ENCODE measurements at regions not wholly inside any gene's neighbourhood (a gene's known extent, or its start where the extent isn't known, plus 50 kb on each side); places are given as distances from the start of the nearest gene placed in this dataset.
"Not testable (repeated sequence)": the region's sequence is repeated elsewhere in the genome, so short reads cannot be mapped to it uniquely, and the experiment has no call there.

DNA sequence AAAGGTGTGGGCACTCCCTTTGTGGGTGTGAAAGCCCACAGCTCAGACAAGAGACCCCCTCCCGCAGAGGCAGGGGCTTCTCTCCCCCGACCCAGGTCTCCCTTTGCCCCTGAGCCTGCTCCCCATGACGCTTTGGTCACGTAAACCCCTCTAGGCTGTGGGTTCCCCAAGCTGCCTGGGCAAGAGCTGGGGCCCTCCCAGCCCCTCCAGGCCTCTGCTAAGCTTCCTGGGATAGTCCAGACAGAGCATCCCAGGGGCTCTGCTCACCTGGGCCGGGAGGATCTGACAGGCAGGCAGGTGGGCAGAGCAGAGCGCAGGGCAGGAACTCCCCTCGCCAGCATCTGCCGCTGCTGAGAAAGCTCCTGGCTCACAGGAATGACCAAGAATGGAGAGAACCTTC lies 177.3 kb downstream of the BANP start:
- no peak for DNase-seq

- not testable (repeated sequence) for DNase-seq
These were observed 177.9 kb downstream of the BANP start for GRCh38 chr16:88129133-88129532.

DNA sequence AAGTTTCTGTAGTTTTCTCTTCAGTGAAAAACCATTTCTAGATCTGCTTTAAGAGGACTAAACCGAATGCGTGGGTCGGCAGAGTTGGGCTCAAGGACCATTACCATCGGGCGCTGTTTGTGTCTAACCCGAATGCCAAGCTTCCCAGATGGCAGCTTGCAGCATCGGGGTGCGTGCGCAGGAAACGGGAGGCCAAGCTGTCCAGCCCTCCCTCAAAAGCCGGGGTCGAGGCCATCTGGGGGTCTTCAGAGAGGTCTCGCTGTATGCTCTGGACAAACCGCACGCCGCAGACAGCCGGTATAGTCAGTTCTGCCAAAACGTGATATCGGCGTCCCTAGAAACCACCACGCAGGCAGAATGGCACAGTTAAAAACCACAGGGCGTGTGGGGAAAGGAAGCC lies 178.8 kb downstream of the BANP start:
- no peak for DNase-seq

- no peak for DNase-seq
These were observed 179.4 kb downstream of the BANP start for GRCh38 chr16:88130681-88131080.

GRCh38 chr16:88131256-88131655 lies 180.0 kb downstream of the BANP start:
- DNase-seq: no peak

GRCh38 chr16:88131966-88132365 lies 180.7 kb downstream of the BANP start:
- no peak for DNase-seq

DNA sequence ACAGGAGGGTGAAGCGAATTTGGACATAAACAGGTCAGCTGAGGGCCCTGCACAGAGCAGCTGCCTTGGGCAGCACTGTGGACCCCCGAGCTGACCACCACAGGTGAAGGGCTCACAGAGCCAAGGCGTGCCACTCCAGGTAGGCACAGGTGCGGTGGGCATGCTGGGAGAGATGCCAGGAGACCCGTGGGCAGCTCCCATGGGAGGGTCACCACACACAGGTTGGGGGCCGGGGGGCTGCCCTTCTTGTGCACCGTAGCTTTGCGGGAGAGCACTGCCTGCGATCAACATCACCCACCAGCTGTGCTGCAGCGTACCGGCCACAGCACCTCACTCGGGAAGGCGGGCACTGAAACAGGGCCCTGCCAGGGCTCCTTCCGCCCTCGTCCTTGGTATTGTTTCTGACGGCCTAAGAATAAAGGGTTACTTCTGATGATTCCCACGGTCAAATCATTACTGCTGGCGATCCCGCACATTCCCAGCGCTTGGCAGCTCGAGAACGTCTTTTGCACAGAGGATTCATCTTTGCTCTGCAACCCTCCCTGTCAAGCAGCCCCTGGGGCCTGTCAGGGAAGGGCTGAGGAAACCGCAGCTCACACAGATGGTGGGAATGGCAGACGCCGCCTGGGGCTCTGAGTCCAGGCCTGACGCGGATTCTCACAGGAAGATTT lies 181.7 kb downstream of the BANP start:
- no peak for DNase-seq

GRCh38 chr16:88133507-88133843 lies 182.2 kb downstream of the BANP start:
- DNase-seq: no peak

DNA sequence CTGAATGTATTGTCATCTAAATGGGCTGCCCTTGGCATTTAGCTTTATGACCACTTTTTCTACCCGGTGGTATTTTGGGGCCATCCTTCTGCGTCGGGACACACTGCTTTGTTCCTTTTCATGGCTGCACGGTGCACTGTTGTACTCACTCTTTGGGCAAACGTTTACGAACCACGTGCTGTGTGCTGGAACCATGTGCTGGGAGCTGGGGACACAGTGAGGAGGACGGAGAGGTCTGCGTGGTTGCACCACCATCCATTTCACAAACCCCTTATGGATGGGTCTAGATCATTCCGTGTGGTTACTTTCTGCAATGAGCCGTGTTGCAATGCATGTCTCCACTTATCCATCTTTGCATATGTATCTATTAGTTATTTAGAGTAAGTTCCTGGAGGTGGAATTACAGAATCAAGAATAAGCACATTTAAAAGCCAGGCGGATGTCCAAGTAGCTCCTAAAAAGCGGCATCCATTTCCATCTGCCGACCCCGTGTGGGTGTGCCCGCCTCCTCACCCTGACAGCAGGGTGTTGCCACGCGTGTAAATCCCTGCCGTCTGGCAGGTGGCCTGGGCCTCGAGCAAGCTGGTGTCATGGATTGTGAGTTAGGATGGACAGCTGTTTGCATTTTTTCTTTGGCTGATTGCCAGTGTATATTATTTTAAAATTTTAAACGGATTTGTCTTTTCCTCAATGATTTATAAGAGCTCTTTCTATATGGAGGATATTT lies 183.1 kb downstream of the BANP start:
- DNase-seq: not testable (repeated sequence)

DNA sequence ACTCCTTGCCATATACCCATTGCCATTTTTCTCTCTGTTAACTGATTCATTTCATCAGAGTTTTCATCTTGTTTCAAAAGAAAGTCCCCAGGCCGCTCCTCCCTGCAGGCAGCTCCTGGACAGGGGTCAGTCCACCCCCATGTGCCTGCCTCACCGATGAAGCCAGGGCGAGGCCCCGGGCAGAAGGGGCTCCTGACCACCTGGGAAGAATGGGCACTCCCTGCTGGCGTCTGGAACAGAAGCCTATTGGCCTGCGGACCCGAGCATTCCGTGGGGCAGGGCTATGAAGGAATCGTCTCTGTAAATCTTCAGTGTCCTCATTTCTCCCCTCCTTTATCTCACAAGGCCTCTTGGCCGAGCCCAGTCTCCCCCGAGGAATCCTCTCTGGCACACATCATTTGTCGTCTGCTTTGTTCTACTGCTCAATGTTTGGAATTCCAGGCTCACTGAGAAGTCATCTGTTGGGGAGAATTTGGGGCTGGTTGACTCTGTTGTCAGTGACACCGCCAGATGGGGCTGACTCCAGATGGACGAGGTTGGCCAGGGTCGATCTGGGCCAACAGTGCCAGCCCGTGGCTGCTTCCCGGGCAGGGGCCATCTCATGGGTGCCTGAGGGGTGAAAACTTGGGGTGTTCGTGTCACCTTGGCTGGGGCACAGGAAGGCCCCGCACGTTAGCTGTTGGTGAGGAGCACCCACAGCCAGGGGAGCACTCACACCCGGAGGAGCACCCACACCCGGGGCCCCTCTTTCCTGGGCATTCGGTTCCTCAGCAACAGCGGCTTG lies 183.9 kb downstream of the BANP start:
- not testable (repeated sequence) for DNase-seq

DNA sequence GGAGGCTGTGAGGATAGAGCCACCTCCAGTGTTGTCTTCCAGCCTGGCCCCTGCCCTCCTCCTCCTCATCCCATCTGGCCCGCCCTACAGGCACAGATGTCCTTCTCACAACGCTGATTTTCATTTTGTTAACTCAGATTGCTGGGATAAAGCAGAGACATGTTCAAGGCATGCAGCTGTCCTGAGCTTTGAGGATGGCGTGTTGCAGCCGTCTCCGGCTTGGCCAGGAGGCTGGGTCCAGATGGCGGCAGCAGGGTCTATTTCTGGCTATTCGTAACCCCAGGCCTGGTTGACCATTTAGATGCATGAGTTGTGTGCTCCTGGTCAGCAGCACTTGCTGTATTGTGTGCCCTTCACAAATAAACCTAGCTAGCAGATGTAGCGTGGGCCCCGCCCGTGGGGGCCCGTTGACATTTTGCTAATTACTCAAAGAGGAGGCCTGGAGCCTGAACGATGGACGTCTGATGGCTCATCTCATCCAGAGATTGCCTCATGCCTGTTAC lies 185.0 kb downstream of the BANP start:
- not testable (repeated sequence) for DNase-seq

- DNase-seq: not testable (repeated sequence)
These were observed 185.7 kb downstream of the BANP start for GRCh38 chr16:88136939-88137338.

DNA sequence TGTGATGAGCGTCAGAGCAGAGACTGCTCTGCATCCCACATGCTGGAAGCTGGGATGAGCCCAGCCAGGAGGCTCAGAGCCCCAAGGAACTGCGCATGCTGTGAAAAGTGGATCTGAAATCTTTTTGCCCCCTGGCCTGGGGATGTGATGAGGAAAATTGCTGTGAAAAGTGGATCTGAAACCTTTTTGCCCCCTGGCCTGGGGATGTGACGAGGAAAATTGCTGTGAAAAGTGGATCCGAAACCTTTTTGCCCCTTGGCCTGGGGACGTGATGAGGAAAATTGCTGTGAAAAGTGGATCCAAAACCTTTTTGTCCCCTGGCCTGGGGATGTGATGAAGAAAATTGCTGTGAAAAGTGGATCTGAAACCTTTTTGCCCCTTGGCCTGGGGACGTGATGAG lies 187.9 kb downstream of the BANP start:
- not testable (repeated sequence) for DNase-seq

GRCh38 chr16:88140195-88140594 lies 189.0 kb downstream of the BANP start:
- not testable (repeated sequence) for DNase-seq

DNA sequence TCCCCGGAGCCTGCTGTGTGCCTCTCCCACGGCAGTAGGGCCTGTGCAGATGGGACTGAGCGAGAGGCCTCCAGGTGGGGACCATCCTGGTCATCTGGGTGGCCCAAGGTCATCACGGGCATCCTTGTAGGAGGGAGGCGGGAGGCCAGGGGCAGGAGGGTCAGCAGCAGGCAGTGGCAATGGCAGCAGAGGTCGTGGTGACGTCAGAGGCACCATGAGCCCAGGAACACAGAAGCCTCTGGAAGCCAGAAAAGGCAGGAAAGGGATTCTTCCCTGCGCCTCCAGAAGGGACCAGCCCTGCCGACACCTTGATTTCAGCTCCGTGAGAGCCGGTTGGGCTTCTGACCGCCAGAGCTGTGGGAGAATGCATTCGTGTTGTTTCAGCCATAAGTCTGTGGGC lies 190.3 kb downstream of the BANP start:
- DNase-seq: no peak

- DNase-seq: peak in 1 of 3 experiments; percentile 1
These were observed 191.1 kb downstream of the BANP start for GRCh38 chr16:88142056-88142935.

DNA sequence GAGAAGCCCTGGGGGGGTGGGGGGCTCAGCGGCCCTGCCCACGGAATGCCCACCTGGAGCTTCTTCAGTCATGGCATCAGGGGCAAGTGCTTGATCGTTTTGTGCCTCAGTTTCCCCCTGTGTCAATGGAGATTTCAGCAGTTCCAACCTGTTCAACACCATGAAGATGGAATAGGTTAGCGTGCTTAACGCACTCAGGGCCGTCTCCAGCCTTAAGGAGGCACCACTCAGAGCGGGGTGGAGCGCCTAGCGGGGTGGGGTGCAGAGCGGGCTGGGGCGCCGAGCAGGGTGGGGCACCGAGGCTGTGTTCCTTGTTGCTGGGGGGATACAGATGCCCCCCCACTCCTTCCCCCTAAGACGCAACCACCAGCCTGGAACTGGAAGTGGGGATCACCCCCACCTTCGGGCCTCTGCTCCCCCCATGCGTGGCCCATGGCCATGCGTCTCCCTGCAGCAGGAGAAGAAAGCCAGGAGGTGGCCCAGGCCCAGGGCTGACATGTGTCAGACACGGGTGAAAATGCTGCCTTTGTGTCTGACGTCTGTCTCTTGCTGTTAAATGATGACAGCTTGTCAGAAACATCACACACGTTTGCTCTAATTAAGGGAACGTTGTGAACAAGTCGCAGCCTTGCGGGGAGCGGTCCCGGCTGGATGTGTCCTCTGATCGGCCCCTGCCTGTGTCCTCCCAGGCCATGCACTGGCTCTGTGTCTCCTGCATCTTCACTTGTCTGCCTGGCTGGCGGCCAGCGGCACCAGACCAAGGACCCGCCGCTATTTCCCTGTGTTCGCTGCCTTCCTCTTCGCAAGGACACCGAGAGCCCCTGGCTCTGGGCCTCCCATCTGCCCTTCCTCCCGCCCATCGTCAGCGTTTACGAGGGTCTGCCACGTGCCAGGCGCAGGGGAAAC lies 192.1 kb downstream of the BANP start:
- DNase-seq: peak in 1 of 3 experiments; percentile 12

GRCh38 chr16:88144028-88144511 lies 192.8 kb downstream of the BANP start:
- DNase-seq: no peak

- DNase-seq: not testable (repeated sequence)
These were observed 194.1 kb downstream of the BANP start for GRCh38 chr16:88145376-88145775.

GRCh38 chr16:88145824-88146405 lies 194.7 kb downstream of the BANP start:
- not testable (repeated sequence) for DNase-seq

GRCh38 chr16:88148078-88148477 lies 196.8 kb downstream of the BANP start:
- DNase-seq: not testable (repeated sequence)
